GM18507 (cell line): ENCODE measurements at regions not wholly inside any gene's neighbourhood (a gene's known extent, or its start where the extent isn't known, plus 50 kb on each side); places are given as distances from the start of the nearest gene placed in this dataset.

Experiments used
- DNase-seq: peaks from one replicate; pipeline ENCODE4 v3.0.0; 2011; ENCODE audit warnings: low read depth; ENCODE audit not compliant: insufficient read length; ENCODE audit errors: extremely low spot score
- FAIRE-seq: peaks from 2 replicates; lab custom pipeline; 2011; peaks lifted over from hg19 to GRCh38; lab: Jason Lieb, UNC

DNA sequence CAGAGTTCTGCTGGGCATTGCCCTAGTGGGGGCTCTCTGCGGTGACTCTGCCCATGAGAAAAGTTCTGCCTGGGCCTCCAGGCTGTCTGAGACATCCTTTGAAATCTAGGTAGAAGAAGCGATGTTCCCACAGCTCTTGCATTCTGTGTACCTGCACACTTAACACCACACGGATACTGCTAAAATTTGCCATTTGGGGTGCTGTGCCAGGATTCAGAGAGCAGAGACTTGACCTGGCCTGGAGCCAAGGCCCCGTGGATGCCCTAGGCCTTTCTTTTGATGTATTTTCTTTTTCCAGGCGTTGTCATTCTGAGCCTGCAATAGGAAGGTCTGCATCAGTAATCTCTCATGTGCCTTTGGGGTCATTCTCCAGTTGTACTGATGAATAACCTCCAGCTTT lies 89.3 kb upstream of the IL12B start:
- no peak for DNase-seq

DNA sequence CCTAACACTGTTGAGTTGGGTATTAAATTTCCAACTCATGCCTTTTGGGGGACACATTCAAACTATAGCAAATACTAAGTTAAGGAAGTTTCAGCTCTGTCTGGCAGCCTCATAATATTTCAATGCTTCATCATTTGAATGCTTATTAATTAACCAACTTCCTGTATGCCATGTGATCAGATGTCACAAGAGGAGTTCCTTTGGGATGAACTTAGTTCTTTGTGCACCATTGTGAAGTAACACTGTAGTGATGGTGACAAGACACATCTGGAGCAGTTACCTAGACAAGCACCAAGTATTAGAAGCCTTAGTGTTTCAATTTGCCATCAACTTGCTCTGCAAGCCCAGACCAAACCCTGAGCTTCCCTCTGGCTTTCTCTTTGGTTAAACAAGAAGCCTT lies 90.7 kb upstream of the IL12B start:
- DNase-seq (no peak), FAIRE-seq (no peak)

More for the DNA sequence above, 89.3 kb upstream of the IL12B start:
- FAIRE-seq, result no peak

DNA sequence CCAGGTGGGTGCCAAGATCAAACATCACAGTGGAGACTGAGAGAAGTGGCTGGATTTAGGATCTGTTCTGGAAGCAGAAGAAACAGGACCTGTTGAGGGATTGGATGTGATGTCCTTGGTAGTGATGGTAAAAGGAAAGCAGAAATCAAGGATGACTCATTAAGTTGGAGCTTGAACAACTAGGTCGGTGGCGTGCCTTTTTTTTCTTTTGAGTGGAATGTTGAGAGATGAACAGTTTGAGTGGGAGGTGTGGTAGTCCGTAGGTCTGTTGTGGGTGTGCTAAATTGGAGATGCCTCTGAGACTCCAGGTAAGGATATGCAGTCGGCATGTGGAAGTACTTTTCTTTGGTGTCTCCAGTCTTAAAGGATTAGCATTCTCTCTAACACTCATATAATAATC lies 92.1 kb upstream of the IL12B start:
- DNase-seq, result no peak
- FAIRE-seq, result no peak

DNA sequence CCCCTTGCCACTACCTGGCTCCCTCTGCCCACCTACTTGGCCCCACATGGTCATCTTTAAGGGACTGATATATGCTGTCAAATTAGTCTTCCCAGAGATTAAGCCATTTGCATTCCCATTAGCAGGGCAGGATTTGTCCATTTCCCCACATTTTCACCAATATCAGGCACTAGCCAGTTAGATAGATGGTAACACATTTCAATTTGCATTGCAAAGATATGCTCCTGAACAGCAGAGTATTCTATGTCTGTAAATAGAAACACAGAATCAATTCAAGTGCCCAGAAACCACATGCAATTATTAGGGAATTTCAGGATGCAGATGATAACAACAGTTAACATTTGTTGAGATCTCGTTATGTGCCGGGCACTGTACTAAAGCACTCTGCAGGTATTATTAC lies 92.6 kb upstream of the IL12B start:
- FAIRE-seq (no peak), DNase-seq (no peak)

DNA sequence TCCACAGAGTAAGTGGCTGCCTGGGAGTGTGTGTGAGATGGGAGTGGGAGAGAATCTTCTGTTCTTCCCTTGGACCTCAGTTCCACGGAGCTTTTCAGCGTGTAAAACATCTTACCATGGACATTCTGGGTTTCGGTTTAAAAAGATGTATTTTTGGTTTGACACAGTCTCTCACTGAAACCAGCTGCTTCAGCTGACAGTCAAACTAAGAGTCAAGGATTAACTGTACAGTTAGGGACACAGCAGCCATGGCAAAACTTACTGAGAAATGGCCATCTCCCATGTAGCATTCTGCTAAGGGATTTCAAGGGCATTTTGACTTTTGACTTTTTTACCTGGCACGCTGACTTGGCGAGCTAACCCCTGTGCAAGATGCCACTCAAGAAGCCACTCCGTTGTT lies 93.8 kb upstream of the IL12B start:
- peak; percentile 18 for FAIRE-seq

DNA sequence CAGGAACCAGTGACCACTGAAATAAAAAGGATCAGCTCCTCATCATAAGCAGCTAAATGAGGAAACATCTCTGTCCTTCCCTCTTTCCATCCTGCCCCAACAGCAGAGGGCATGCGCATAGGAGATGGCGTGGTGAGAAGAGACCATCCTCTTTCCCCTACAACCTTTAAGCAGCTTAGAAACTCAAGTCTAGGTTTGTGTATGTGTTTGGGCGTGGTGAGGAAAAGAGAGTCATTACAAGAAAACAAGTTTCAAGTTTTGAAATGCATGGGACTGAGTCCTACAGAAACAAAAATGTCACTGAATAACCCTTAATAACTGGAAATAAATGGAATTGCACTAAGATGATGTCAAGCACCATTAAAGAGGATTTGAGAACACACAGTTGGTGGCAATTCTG lies 96.4 kb upstream of the IL12B start:
- FAIRE-seq, result peak; percentile 51

More for the DNA sequence above, 93.8 kb upstream of the IL12B start:
- no peak for DNase-seq

DNA sequence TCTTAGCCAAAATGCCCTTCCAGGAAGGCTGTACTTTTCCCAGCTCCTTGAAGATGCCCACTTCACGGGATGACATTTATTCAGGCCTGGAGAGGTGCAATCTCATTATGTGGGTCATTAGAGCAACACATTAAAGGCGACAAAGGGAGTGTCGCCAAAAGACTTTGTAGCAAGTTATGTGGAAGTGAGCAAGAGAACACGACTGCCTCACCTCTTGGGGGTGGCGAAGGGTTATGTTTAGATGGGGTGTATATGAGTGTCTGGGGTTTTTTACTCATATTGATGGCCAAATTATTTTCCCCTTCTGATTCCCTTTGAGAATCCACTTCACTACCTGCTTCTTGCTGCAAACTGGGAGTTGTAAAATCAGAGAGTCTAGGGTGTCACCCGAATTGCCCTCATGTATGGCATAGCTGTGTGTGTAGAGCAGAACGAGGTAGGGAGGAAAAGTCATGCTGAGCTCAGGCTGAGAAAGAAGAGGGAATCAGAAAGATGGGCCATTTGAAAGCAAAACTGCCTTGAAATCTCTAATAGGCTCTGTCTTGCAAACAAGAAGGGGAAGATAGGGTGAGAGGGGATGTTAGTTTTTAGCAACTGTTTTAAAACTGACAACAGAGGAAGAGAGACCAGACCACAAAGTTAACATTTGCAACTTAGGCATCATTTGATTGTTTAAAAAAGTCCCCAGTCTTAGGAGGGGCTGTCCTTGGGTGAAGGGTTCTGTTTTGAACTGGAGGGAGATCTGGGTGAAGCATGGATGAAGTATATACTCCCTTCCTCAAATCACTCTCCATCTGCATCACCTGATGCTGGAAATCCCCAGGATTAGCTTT lies 97.1 kb upstream of the IL12B start:
- FAIRE-seq (peak; percentile 97), DNase-seq (no peak)

More for the DNA sequence above, 96.4 kb upstream of the IL12B start:
- no peak for DNase-seq

DNA sequence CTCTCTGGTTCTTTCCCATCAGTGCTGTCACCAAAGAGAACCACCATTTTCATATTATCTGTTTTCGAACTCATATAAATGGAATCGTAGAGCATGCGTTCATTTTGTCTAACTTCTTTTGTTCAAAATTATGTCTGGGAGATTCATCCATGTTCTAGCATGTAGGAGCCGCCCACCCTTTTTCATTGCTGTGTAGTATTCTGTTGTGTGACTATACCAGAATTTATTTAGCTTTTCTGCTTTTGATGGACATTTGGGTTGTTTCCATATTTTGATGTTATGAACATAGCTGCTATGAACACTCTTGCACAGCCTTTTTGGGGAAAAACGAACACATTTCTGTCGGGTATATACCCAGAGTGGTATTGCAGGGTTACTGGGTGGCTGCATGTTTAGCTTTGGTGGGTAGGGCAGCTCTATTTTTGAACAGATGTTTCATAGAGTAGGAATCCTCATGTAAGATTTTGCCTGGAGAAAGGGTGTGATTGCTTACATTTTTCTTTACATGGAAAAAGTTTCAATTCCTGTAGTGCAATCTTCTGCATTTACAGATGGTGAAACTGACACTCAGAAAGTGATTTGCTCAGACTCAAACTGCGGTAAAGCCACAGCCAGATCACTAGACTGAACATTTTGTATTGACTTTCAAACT lies 100.2 kb upstream of the IL12B start:
- no peak for DNase-seq
- FAIRE-seq, result no peak

DNA sequence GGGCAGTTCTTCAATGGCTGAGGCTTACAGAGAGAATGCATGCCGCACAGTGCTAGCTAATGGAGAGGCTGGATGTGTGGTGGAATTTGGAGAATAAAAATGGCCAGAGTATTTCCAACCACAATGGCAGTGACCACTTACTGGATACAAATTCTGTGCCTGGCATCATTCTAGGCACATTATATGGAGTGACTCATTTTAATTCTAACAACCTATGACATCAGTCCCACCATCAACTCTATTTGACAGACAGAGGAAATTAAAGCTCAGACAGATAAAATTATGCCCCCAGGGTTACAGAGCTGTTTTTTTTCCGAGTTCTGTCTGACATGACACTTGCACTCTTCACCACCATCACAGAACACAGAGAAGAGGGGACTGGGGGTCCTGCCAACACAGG lies 105.6 kb upstream of the IL12B start:
- no peak for FAIRE-seq
- no peak for DNase-seq

DNA sequence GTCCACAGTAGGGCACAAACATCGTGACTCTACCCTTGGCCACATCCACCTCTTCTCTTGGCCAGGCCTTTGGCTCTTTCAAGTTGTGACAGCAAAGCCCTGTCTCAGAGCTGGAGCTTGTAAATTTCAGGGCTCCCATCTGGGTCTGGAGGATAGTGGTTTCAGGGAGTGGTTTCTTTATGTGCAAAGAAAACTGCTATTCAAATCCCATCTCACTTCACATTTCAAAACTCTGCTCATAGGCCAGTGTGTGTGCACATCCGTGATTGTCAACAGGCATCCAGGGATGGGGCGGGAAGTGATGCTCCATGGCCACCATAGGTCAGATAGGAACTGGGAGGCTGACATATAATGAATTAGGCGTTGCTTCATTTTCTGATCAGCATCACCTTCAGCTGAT lies 107.8 kb upstream of the IL12B start:
- FAIRE-seq (no peak), DNase-seq (no peak)

DNA sequence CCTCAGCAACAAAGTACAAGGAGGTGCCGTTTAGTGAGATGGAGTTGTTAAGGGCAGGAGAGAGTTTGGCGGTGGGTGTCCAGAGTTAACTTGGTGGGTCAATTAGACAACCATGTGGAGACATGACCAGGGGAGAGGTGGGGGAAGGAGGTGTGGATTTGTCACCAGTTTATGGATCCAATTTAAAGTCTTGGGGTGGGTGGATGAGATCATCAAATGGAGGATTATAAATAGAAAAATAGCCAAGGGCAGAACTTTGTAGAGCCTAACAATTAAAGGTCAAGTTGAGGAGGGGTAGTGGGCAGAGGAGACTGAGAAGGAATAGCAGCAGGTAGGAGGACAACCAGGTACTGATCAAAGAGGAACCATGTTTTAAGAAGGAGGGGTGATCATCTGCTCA lies 108.7 kb upstream of the IL12B start:
- DNase-seq, result no peak
- no peak for FAIRE-seq

DNA sequence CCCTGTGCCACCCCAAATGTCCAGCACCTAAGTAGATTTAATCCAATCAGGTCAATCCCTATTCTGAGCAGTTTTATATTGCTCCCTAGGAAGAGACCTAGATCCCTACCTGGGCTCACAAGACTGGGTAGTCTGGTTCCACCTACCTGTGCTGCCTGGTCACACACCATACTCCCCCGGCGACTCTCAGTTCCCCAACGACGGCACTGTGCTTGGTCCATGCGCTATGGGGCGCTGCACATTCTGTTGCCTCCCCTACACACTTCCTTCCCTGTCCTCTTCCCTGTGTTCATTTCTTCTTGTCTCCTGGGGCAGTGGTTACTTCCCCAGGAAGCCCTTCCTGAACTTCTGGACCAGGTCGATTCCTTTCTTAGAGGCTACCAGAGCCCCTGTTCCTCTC lies 109.9 kb upstream of the IL12B start:
- FAIRE-seq, result peak; percentile 51
- no peak for DNase-seq

DNA sequence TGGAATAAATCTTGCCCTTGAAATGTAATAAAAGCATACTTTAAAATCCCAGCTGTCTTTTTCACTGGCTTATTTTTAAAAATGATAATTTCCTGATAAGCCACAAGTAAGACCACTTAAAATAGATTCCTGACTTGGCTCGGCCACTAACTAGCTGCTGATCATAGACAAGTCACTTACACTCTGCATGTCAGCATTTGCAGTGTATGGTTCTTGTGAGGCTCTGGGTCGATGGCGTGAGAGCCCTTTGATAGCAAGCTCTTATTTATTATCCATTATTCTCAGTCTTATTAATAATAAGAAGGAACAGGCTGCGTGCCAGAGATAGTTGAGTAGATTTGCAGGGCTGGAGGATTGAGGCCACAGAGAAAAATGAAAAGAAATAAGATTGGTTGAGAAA lies 110.7 kb upstream of the IL12B start:
- FAIRE-seq (no peak), DNase-seq (no peak)

DNA sequence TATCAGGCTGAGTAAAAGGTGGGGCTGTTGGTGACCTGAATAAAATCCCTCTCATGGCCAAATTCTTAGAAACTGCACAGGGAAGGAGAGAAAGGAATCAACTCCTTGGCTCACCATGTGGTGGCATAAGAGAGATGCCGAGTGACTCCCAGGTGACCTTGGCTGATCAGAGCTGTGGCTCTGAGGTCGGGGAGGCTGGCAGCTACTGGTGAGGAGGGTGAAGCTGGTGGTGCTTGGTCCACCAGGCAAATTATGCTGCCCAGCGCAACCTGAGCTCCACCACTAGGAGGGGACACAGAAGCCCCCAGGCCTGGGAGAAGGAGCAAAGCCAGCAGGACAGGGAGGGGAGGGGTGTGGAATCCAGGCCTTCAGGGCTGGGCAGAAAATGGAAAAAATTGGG lies 111.2 kb upstream of the IL12B start:
- no peak for DNase-seq
- FAIRE-seq, result no peak

DNA sequence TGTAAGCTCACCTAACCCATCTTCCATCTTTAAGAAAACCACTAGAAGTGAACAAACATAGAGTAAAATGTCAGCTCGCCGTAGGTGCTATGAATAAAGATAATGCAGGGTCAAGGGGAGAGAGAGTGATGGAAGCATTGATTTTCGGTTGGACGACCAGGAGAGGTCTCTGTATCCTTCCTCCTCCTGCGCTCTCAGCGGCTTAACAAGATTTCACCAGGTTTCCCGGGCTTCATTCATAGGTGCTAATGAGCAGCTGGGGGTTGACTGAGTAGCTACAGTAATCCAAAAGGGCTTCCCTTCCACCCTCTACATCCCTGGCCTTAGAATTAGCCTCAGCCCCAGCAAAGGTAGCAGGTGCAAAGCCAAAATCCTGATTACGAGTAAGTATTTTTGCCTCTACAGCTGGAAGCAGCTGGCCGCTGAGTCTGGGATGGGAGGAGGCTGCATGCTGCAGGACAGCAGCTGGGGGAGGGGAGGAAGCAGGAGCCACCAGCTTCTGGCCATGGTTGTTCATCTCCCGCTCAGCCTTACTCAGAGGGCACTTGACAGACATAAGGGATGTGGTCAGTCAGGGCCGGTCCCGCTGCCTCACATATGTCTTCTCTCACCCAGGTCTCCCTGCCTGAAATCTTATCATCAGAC lies 112.0 kb upstream of the IL12B start:
- FAIRE-seq, result no peak
- no peak for DNase-seq

DNA sequence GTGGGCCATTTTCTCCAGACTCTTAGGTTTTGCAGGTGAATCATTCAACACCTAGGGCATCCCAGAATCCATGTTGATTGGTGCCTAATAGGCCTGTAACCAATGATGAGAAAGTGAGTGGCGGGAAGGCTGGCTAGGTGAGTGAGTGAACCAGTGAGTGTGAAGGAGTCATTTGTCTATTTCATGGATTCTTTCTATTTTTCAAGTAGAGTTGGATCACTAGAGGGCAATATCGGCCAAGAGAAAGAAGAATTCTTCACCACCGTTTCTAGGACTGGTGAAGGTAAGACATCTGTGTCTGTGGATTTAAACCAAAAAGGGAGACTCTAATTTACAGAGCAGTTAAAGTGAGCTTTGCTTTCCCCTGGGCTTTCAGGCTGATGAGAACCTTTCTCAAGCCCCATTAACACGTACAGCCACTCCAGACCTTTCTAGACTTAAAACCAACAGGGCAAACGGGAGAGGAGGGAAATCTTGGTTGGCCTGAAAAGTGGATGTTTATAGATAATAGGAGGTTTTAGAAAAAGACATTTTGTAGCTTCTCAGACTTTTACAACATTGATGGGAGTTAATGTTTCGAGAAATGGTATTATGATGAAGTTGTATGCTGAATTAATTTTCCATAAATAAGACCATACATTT lies 114.3 kb upstream of the IL12B start:
- DNase-seq (no peak), FAIRE-seq (peak; percentile 86)

DNA sequence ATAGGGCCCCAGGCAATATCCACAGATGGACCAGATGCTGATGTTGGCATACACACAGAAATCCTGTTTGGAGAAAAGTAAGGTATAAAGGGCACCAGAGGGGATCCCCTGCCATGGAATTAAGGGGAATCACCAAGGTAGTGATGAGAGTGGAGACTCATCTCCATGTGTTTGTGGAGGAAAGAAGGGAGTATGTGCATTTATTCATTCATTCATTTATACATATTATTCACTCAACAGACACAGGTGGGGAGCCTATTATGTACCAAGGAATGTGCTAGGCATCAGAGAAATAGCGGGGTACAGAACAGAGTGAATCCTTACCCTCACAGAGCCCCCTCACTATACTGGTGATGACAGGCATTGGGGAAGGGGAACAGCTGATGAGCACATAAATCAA lies 116.8 kb upstream of the IL12B start:
- no peak for FAIRE-seq
- DNase-seq, result no peak

DNA sequence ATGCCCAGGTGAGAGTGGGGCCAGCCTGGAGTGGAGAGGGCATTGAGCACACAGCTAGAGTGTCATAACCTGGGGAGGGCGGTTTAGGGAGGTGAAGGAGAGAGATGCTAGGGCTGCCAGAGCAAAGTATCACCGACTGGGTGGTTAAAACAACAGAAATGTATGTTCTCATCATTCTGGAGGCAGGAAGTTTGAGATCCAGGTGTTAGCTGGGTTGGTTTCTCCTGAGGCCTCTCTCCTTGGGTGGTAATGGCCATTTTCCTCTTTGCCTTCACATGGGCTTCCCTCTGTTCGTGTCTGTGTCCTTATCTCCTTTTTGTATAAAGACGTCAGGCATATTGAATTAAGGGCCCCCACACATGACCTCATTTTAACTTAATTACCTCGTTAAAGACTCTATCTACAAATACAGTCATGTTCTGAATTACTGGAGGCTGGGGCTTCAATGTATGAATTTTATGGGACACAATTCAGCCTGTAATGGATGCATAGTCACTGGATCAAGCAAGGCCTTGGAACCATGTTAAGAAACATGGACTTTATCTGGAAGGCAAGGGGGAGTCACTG lies 118.6 kb upstream of the IL12B start:
- FAIRE-seq (no peak), DNase-seq (no peak)

DNA sequence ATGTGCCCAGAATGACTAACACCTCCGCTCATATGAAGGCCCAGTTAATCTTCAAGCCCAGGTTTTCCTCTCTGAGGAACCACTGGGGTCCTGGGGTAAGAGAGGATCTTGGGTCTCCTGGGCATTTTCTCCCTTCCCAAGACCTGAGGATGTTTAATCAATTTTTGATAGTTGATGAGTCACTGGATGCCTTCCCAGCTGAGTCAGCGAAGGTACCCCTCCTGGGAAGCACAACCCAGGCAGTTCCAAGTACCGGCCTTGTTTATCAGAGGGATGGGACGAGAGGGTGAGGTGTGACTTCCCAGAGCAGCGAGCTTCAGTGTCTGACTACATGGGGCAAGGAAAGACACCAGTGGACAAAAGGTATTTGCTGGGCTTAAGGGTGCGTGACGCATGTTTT lies 119.6 kb upstream of the IL12B start:
- FAIRE-seq, result no peak

DNA sequence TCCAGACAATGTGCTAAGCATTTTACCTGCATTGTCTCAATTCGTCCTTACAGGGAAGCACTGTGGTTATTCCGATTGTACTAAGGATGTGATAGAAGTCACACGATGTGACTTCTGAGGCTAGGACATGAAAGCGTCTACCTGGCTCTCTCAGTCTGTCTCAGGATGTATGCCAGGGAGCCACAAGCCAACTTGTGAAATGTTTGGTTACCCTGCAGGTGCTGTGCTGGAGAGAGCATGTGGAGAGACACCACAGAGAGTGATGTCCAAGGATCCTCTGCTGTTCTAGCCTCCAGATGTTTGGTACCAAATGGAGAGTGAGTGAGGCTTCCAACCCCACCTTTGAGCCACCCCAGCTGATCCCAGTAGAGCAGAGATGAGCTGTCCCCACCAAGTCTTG lies 120.1 kb upstream of the IL12B start:
- FAIRE-seq (no peak), DNase-seq (no peak)

More for the DNA sequence above, 119.6 kb upstream of the IL12B start:
- no peak for DNase-seq
